ENCODE measurements at regions not wholly inside any gene's neighbourhood (a gene's known extent, or its start where the extent isn't known, plus 50 kb on each side); places are given as distances from the start of the nearest gene placed in this dataset.

GRCh38 chr11:114811971-114812370, 133.6 kb downstream of the NXPE2 start:
- DNase-seq, result no peak

- DNase-seq, result no peak
Observed at GRCh38 chr11:114812733-114813132, 134.4 kb downstream of the NXPE2 start.

- no peak for DNase-seq
Observed at GRCh38 chr11:114813189-114813718, 134.9 kb downstream of the NXPE2 start.

DNA sequence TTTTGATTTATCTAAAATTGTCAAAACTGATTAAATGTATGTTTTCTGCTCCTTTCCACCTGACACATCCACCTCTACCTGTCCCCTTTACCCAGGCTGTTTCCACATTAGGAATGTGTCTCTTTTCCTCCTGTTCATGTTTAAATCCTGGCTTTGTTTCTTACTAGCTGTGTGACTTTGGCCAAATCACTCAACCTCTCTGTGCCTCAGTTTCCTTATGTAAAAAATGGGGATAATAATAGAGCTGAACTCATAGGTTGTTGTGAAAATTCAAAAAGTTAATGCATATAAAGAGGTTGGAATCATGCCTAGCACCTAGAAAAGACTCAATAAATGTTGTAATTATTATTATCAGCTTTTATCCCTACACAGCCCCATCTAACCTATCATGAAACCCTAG, 136.8 kb downstream of the NXPE2 start:
- DNase-seq, result no peak

DNA sequence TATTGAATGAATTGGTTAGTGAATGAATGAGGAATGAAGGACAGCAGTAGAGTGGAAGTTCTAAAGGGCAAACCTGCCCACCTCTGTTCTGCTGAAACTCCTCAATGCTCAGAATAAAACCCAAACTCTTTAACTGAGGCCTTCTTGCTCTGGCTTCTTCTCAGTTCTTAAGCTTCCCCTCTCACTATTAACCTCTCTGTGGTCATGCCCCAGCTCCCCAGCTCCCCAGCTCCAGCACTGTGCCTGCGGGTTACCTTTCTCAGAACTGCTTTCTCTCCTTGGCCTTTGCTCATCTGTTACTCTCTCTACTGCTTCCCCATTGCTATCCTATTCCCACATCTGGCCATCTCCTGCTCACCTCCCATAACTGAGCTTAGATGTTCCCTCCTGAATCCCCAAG, 137.4 kb downstream of the NXPE2 start:
- no peak for DNase-seq

DNA sequence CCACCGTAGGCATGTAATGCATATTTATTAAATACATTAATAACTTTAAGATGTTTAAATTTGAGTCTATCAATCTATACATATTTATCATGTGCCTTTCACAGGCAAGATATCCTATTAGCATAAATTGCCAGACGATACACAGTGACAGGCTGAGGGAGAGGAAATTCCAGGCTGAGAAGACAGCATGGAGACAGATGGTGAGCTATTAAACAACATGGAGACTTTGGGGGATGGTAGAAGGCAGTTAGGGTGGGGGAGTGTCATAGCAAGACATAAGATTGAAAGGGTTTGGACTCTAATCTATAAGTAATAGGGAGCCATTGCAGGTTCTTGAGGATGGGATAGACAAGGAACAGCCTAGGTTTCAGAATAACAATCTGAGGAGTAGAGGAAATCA, 138.5 kb downstream of the NXPE2 start:
- no peak for DNase-seq

- no peak for DNase-seq
Observed at GRCh38 chr11:114818382-114818781, 140.1 kb downstream of the NXPE2 start.

- no peak for DNase-seq
Observed at GRCh38 chr11:114819028-114819427, 140.7 kb downstream of the NXPE2 start.

DNA sequence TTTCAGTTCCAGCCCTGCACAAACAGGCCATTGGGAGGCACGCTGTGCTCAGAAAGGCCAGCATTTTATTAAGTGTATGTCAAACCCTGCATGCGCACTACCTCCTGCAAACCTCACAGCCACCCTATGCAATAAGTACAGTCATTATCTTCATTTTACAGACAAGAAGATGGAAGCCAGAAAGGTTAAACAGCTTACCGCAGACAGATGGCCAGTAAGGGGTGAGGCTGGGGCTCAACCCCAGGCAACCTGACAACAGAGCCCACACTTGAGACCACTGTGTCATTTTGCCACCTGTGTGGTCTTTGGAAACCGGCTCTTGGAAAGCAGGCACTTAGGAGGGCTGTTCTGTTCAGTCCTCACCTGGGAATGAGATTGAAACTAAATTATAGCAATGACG, 142.3 kb downstream of the NXPE2 start:
- DNase-seq, result no peak

DNA sequence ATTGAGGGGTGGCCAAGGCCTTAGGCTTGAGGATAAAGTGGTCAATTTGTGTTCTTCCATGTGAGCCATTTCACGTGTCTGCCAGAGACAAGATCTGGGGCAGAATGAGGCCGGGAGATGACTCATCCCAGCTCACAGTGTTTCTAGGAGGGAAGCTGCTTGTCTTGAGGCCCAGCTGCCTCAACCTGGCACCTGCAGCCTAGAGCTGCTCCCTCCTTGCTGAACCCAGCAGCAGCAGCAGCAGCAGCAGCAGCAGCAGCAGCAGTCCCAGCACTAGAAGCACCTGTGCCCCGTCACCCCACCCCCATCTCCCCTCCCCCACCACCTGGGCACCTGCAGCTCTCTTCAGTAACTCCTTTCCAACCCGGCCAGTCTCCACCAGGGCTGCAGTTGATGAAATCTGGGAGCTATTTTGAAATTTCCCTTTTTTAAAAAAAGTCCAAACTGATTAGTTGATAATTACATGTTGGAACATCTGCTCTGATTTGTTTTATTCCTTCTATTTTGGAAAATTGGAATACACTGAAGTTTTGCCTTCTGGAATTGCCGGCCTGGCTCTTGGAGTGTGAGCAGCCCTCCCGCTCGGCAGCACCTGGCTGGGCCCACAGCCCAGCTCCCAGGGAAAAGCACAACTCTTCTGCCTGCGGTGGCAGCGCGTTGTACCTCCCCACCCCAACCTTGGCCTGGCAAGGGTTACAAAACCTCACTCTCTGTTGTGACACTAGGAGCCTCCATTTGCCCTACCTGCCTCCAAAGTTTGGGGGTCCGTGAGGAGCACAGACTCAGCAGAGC, 143.5 kb downstream of the NXPE2 start:
- DNase-seq, result no peak

DNA sequence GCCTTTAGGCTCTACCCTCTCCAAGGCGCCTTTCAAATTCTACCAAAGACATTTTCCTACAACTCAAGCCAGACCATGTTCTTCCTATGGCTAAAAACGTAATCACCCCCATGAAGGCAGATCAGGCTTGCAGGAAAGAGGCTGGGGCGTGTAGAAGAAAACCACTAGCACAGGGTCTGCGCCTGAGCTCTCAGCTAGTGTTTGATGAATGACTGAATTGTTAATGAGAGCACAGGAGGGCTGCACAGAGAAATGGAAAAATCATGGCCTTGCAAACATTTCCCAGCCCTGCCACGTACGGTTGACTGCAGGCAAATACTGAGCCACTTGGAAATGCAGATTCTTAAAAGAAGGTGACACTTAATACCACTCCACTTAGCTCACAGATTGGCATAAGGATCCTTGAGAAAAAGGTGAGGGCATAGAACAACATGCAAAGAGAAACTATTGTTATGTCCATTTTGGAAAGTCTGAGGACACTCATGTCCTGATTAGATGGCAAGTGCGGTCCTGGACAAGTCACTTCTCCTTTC, 148.6 kb downstream of the NXPE2 start:
- no peak for DNase-seq

GRCh38 chr11:114827736-114828135, 149.4 kb downstream of the NXPE2 start:
- DNase-seq, result no peak

DNA sequence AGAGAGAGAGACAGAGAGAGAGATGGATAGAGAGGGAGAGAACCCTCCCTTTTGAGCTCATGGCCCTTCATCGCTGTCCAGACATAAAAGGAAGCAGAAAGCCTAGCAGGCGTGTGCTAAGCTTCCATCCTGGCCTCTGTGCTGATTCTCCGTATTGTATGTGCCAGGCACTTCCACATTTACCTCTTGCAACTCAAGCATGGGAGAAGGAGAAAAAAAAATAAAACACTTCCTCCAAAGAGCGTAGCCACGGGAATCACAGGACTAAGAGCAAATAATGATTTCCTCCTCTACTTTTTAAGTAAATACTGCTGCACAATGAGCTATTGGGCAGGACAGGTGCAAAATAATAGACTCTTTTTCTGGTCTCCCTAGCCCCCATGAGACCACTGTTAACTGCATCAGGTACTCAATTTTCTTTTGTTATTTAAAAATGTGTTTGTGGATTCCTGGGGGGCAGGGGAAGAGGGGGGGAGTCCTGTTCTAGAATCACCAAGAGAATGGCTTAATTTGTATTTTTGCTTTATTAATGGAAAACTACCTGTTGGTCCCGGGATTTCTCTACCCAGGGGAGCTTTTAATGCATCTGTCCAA, 154.3 kb downstream of the NXPE2 start:
- DNase-seq, result no peak

GRCh38 chr11:114836161-114836560, 157.8 kb downstream of the NXPE2 start:
- no peak for DNase-seq

GRCh38 chr11:114844896-114845295, 166.6 kb downstream of the NXPE2 start:
- no peak for DNase-seq

- DNase-seq, result no peak
Observed at GRCh38 chr11:114845766-114846415, 167.6 kb downstream of the NXPE2 start.

GRCh38 chr11:114846416-114846791, 168.1 kb downstream of the NXPE2 start:
- no peak for DNase-seq

DNA sequence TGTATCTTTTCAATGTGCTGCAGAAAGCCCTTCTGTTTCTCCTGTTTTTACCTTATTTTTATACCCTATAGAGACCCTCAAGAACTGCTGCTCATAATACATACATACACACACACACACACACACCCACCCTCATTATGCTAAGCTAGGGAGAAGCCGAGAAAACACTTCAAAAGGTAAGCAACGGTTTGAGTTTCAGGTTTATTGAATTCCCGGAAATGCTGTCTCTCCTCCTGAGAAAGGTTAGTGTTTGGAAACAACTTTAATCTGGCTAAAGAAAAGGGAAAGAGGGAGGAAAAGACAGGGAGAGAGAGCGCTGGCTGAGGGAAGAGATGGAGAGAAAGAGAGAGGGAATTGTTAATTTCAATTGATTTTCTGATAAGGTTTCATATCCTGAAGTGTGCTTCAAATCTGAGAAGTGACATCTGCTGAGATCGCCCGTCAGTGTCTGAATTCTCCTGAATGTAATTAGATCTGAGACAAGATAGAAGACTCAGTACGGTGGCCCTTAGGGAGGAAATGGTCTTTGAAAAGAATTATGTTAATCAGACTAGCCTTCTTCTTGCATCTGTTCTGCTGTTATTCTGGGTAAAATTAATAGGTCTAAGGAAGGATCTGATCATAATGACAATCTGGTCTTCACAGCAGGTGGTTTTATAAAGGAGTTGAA, 169.1 kb downstream of the NXPE2 start:
- no peak for DNase-seq

- no peak for DNase-seq
Observed at GRCh38 chr11:114848027-114848426, 169.7 kb downstream of the NXPE2 start.

GRCh38 chr11:114857281-114857680, 179.0 kb downstream of the NXPE2 start:
- DNase-seq, result no peak

DNA sequence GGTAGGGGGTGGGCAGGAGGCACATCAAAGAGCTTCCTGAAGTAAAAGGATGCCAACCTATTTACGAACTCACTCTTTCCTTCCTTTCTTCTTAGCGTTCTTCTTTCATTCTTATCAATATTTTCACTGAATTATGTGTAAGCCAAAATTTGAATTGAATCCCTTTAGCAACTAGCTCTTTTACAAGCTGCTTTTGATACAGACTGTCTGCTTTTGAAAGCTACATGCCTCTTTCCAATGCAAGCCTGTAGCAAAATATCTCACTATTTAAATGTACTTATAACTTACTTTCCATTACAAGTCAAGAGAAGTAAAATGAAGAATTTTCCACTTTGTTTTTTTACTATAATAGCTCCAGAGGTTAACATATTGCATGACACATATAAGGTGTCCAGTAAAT, 186.6 kb downstream of the NXPE2 start:
- DNase-seq, result no peak

DNA sequence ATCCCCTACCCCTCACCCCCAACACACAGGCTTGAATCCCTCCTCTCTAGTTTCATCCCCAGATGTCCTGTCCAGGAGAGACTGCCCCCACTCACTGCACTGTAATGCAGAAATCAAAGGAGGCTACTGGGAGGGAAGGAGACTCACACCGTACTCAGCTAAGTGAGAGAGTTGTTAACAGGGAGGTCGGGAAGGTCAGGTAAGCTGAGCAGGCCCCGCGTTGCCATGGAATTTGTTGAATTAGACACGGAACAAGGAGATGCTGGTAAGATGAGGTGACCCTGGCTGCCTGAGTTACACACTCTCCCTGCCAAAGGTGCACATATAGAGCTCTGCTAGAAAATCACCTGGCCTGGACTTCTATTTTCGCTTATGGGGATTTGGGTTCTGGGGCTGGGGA, 197.9 kb downstream of the NXPE2 start:
- no peak for DNase-seq

DNA sequence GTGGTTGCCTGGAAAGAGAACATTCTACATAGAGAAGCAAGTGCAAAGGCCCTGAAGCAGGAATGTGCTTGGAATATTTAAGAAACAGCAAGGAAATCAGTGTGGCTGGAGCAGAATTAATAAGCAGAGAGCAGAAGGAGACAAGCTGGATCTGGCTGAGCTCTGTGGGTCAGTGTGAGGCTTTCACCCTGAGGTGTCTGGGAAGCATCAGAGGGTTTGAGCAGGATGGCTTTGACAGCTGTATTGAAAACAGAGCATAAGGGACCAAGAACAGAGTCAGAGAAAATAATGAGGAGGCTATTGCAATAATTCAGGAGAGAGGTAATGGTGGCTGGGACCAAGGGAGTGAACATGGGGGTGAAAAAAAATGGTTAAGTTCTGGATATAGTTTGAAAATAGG, 199.6 kb downstream of the NXPE2 start:
- DNase-seq, result no peak

All from activated CD4-positive, alpha-beta T cell treated with anti-CD3 and anti-CD28 coated beads, Interleukin-2, amount 50 U/mL, for 48 hours (primary cell).